ENCODE measurements at regions not wholly inside any gene's neighbourhood (a gene's known extent, or its start where the extent isn't known, plus 50 kb on each side); places are given as distances from the start of the nearest gene placed in this dataset.
"Not testable (repeated sequence)": the region's sequence is repeated elsewhere in the genome, so short reads cannot be mapped to it uniquely, and the experiment has no call there.

DNA sequence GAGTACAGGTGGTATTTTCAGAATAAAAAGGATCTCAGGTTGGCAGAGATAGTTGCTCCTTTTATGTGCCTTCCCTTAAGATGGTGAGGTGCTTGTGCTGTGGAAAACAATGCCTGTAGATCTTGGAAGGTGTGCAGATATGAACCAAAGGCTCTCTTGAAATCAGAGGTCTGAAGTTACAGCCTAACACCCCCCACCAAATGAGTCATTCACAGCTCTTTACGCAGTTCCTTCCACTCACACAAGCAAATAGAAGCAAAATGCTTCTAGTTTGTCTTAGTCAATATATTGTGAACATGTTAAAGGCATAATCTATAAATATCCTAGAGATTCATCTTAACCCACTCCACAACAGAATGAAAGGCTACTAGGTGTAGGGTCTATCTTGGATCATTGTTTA lies 128.9 kb upstream of the NR5A2 start:
- no peak for DNase-seq (ENCODE audit: low spot score)

- no peak for DNase-seq (ENCODE audit: low spot score)
These were observed 126.2 kb upstream of the NR5A2 start for GRCh38 chr1:199901341-199901740.

- no peak for DNase-seq (ENCODE audit: low spot score)
These were observed 120.1 kb upstream of the NR5A2 start for GRCh38 chr1:199907361-199907760.

DNA sequence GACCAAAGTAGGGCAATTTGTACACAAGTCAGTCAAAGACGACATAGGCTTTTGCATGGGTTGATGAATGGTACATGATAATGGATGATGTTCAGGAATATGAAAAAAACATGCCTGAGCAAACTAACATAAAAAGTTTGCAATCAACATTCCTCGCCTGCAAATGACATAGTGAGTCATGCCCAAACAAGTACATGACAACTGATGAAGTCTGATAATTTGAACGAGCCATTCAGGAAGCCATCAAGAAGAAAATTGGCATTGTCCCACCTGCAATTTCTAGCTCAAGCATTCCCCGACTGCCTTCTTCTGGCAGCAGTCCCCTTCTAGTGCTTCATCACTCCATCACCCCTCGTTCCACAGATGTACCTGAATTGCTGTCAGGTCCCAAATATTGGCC lies 118.4 kb upstream of the NR5A2 start:
- DNase-seq (ENCODE audit: low spot score) = peak; percentile 28

GRCh38 chr1:199913318-199913717 lies 114.2 kb upstream of the NR5A2 start:
- no peak for DNase-seq (ENCODE audit: low spot score)

DNA sequence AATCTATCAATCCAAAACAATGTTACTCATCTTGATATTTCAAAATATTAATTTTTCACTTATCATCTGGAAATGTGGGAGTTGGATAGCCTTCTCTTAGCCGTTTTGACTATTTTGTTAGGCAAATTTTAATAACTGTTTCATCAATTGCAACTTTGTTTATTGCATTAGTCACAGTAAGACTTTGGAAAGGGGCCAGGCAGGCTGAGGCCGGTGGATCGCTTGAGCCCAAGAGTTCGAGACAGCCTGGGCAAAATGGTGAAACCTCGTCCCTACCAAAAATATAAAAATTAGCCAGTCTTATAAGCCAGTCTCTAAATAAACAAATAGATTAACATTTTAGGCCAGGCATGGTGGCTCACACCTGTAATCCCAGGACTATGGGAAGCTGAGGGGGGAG lies 113.0 kb upstream of the NR5A2 start:
- DNase-seq (ENCODE audit: low spot score) = no peak

DNA sequence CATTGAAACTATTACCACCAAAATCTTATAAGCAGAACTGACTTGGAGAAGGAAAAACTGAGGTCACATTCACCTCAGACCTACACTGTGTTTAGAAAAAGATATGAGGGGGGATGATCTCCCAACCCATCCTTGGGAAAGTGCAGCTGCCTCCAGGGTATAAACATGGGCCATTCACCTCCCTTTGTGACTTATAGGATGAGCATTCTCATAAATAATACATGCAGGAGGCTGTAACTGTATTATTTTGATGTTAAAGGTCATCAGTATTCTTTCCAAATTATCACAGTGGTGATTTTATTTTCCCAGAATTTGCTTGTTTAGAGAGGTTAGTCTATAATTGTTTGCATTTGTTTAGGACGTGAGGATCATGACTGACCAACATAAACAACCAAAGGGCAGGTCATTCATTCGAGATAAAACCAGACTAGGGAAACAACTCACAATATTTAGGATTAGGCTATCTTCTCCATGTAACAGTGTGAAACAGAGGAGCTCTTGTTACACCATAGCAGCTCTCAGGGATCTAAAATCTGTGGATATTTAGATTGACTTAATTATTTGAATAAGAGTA lies 109.2 kb upstream of the NR5A2 start:
- no peak for DNase-seq (ENCODE audit: low spot score)

DNA sequence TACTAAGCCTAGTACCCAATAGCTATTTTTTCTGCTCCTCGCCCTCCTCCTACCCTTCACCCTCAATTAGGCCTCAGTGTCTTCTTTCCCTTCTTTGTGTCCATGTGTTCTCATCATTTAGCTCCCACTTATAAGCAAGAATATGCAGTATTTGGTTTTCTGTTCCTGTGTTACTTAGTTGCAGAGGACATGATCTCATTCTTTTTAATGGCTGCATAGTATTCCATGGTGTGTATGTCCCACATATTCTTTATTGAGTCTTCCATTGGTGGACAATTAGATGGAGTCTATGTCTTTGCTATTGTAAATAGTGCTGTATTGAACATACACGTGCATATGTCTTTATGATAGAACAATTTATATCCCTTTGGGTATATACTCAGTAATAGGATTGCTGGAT lies 106.9 kb upstream of the NR5A2 start:
- DNase-seq (ENCODE audit: low spot score) = no peak

DNA sequence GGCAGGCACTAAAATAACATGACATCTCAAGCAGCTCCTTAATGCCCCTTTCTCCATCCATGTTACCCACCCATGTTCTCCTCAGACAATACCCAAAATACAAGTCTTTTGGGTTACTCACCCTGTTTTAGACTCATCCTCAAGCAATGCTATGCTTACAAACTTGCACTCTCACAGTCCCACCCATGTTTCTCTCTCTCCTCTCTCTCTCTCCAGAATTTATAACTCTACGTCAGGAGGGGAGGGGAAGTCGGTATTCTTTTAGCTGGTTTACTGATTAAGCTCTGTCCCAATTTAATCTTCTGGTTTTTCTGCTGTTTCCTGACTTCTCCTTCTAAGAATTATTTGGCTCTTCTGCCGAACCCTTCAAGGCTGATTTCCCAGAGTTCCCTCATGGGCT lies 98.0 kb upstream of the NR5A2 start:
- no peak for DNase-seq (ENCODE audit: low spot score)

DNA sequence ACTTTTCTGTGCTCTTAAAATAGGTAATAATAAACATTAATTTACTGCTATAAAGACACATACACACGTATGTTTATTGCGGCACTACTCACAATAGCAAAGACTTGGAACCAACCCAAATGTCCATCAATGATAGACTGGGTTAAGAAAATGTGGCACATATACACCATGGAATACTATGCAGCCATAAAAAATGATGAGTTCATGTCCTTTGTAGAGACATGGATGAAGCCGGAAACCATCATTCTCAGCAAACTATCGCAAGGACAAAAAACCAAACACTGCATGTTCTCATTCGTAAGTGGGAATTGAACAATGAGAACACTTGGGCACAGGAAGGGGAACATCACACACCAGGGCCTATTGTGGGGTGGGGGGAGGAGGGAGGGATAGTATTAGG lies 97.4 kb upstream of the NR5A2 start:
- not testable (repeated sequence) for DNase-seq (ENCODE audit: low spot score)

DNA sequence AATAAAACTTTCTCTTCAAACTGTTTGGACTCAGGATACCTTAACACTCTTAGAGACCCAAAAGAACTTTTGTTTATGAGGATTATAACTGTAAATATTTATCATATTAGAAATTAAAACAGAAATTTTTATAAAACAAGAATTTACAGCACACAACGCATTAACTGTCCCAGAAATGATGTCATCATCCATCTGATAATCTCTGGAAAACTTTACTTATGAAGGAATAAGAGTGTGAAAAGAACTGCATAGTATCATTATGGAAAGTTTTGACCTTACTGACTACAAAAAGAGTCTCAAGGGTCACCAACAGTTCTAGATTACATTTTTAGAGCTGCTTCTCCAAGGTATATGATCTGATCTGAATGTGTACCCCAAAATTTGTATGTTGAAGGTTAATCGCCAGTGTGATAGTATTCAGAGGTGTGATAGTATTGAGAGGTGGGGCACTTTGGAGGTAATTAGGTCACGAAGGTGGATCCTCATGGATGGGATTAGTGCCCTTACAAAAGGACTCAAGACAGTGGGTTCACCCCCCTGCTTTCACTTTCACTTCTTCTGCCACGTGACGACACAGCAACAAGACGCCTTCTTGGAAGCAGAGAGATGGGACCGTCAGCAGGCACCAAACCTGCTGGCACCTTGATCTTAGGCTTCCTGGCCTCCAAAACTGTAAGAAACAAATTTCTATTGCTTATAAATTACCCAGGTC lies 95.7 kb upstream of the NR5A2 start:
- DNase-seq (ENCODE audit: low spot score) = no peak

GRCh38 chr1:199932462-199932861 lies 95.0 kb upstream of the NR5A2 start:
- no peak for DNase-seq (ENCODE audit: low spot score)

DNA sequence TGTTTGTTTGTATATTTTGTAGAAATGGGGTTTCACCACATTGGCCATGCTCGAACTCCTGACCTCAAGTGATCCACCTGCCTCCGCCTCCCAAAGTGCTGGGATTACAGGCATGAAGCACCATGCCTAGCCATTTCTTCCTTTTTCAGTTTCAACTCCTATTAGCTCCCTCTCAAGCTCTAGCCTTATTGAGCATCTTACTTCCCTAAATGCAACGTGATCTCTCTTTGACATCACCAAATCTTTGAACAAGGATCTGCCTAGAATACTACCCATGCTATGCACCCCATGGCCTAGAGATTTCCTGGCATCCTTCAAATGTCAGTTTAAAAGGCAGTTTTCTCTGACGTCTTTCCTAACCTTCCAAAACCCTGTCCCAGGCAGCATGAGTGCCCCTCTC lies 91.1 kb upstream of the NR5A2 start:
- no peak for DNase-seq (ENCODE audit: low spot score)

DNA sequence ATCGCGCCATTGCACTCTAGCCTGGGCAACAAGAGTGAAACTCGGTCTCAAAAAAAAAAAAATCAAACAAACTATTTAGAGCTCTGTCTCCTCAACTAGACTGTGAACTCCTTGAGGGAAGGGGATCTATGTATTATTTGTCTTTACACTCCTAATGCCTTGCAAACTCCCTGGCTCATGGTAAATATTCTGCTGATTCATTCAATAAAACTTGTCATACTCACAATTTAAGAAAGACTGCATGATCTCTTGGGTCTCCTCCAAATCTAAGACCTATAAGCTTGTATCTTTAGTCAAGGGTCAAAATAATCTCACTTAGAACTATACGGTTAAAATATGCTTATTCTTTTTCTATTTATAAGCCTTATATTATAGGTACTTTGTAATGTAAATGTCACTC lies 90.3 kb upstream of the NR5A2 start:
- no peak for DNase-seq (ENCODE audit: low spot score)

DNA sequence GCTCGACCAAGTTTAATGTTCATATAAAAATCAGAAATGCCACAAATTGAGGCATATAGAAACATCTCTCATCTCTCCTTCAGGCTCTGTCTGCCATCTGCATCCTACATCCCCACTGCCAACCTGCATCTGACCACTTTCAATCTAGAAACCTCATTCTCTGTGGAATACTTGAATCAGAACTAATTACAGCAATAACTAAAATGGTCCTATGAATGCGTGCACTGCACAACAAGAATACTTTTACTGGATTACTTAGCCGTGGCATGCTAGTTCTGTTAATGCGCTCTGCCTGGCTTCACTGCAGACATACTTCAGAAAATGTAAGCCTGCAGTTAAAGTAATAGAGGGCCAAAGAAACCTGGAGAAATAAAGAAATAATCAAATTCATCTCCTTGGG lies 89.8 kb upstream of the NR5A2 start:
- DNase-seq (ENCODE audit: low spot score) = no peak

DNA sequence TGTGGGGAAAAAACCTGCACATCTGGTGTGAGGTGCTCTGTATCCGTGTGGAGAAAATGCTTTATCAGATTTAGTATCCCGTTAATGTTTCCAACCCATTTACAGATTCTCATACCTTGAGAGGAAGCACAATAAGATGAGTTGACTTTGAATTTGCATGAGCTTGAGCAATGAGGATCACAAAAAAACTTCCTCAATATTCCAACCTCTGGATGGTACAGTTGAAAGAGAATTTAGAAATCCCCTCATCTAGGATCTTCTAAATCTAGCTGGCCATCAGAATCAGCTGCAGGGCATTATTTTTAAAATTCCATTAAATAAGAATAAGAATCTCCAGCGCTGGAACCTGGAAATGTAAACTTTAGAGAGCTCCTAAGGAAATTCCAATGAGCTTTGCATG lies 82.5 kb upstream of the NR5A2 start:
- DNase-seq (ENCODE audit: low spot score) = no peak

GRCh38 chr1:199945591-199945990 lies 81.9 kb upstream of the NR5A2 start:
- no peak for DNase-seq (ENCODE audit: low spot score)

GRCh38 chr1:199946305-199947155 lies 81.0 kb upstream of the NR5A2 start:
- no peak for DNase-seq (ENCODE audit: low spot score)

DNA sequence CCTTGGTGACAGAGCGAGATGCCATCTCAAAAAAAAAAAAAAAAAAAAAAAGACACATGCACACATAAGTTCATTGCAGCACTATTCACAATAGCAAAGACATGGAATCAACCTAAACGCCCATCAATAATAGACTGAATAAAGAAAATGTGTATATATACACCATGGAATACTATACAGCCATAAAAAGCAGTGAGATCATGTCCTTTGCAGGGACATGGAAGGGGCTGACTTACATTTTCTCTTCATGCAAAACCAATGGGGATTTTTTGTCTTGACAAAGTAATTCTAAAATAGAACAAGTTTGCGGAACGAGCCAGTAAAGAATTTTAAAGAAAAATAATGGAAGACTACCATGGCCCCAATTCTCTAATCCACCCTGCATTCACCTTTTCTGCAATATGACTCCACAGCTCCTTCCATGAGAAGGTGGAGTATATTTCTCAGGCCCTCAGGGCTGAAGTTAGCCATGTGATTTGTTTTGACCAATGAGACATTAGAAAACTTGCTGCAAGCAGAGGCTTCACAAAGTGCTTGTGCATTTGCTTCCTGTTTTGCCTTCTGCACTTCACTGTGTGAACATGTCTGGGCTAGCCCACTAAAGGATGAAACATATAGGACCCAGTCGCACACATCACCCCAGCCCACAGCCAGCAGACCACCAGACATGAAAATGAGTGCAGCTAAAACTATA lies 78.8 kb upstream of the NR5A2 start:
- DNase-seq (ENCODE audit: low spot score) = no peak

GRCh38 chr1:199951005-199951404 lies 76.5 kb upstream of the NR5A2 start:
- not testable (repeated sequence) for DNase-seq (ENCODE audit: low spot score)

DNA sequence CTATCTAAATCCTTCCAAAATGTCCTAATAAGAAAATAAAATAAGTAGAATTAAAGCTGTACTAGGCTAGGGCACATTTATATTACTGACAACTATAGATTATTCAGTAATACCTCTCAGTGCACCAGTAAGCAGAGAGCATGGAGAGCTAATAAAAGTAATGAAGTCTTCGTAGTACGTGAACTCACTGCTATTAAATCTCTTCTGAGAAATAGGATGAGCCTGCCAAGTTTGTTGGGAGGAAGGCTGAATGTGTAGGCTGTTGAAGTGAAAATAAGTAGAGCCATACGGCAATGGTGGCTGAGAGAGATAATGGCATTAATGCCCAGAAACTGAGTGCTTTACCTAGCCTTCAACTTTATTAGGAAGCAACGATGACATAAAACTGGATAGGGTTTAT lies 73.9 kb upstream of the NR5A2 start:
- DNase-seq (ENCODE audit: low spot score) = no peak

GRCh38 chr1:199954699-199955098 lies 72.8 kb upstream of the NR5A2 start:
- peak; percentile 28 for DNase-seq (ENCODE audit: low spot score)

Data from HT-29 (cell line).